Mesendoderm (in vitro differentiated cells): ENCODE measurements at regions not wholly inside any gene's neighbourhood (a gene's known extent, or its start where the extent isn't known, plus 50 kb on each side); places are given as distances from the start of the nearest gene placed in this dataset.
A peak's percentile ranks its signal among the peaks of the same experiment; 100 is the strongest.

Source experiments
- DNase-seq: peaks from one replicate; pipeline ENCODE4 v3.0.0; 2013
- H2AK5ac ChIP-seq: 2 replicates; pipeline ENCODE4 v1.6.1; 2013; ENCODE audit warnings: low read length, inconsistent platforms
- H2BK120ac ChIP-seq: 2 replicates; pipeline ENCODE4 v1.6.1; 2013; ENCODE audit warnings: low read depth, mild to moderate bottlenecking, low read length, moderate library complexity, mixed read lengths
- H2BK15ac ChIP-seq: replicated peaks from 2 replicates; pipeline ENCODE4 v1.6.1; 2013; ENCODE audit warnings: low read depth, mild to moderate bottlenecking, moderate library complexity
- H2BK5ac ChIP-seq: 2 replicates; pipeline ENCODE4 v1.6.1; 2013; ENCODE audit warnings: low read length, inconsistent platforms
- H3K18ac ChIP-seq: 2 replicates; pipeline ENCODE4 v1.6.1; 2013; ENCODE audit warnings: mild to moderate bottlenecking, low read length, mixed read lengths
- H3K23ac ChIP-seq: one replicate; pipeline ENCODE4 v1.6.1; 2013; ENCODE audit warnings: low read length
- H3K27ac ChIP-seq: 2 replicates; pipeline ENCODE4 v1.5.1; 2013; ENCODE audit warnings: low read depth, mild to moderate bottlenecking, inconsistent platforms, low read length, moderate library complexity
- H3K27me3 ChIP-seq: 2 replicates; pipeline ENCODE4 v1.6.1; 2013; ENCODE audit warnings: low read length, control low read depth, mild to moderate bottlenecking, inconsistent platforms; ENCODE audit not compliant: insufficient read depth, poor library complexity
- H3K36me3 ChIP-seq: 2 replicates; pipeline ENCODE4 v1.6.1; 2013; ENCODE audit warnings: low read length, inconsistent platforms; ENCODE audit not compliant: control insufficient read depth, insufficient read depth
- H3K4ac ChIP-seq: one replicate; pipeline ENCODE4 v1.6.1; 2013; ENCODE audit warnings: low read depth, mild to moderate bottlenecking, low read length, moderate library complexity
- H3K4me1 ChIP-seq: 2 replicates; pipeline ENCODE4 v1.6.1; 2013; ENCODE audit warnings: low read depth, low read length, inconsistent platforms; ENCODE audit not compliant: control insufficient read depth
- H3K4me2 ChIP-seq: 2 replicates; pipeline ENCODE4 v1.6.1; 2013; ENCODE audit warnings: low read length
- H3K4me3 ChIP-seq: 2 replicates; pipeline ENCODE4 v1.5.1; 2013; ENCODE audit warnings: mild to moderate bottlenecking, low read length
- H3K56ac ChIP-seq: one replicate; pipeline ENCODE4 v1.6.1; 2013; ENCODE audit warnings: low read length
- H3K79me1 ChIP-seq: 2 replicates; pipeline ENCODE4 v1.6.1; 2013; ENCODE audit warnings: low read length, inconsistent platforms
- H3K79me2 ChIP-seq: 2 replicates; pipeline ENCODE4 v1.6.1; 2013; ENCODE audit warnings: mild to moderate bottlenecking, low read length; ENCODE audit not compliant: control insufficient read depth, insufficient read depth
- H3K9ac ChIP-seq: 2 replicates; pipeline ENCODE4 v1.6.1; 2013; ENCODE audit warnings: low read length, inconsistent platforms
- H4K5ac ChIP-seq: one replicate; pipeline ENCODE4 v1.6.1; 2013; ENCODE audit warnings: low read length
- H4K8ac ChIP-seq: one replicate; pipeline ENCODE4 v1.6.1; 2013; ENCODE audit warnings: low read depth, mild to moderate bottlenecking, control low read depth, low read length, moderate library complexity
- WGBS: extraction: QIAGEN DNeasy Blood & Tissue Kit; methylation state at CpG from one replicate; pipeline ENCODE4 v1.1.7; 2013; ENCODE audit warnings: low lambda C conversion rate, missing lambda C conversion rate; ENCODE audit not compliant: insufficient coverage; ENCODE audit errors: extremely low coverage; 5-methylcytosine and 5-hydroxymethylcytosine counted together

- H3K9ac ChIP-seq, result no peak overlapping the region
- no peak overlapping the region for H3K27ac ChIP-seq
- H3K4ac ChIP-seq, result no peak overlapping the region
- H4K8ac ChIP-seq, result no peak overlapping the region
- no peak for DNase-seq
- no peaks in the 10 kb centered on the region for H3K79me2 ChIP-seq
- no peak overlapping the region for H4K5ac ChIP-seq
- H3K79me1 ChIP-seq, result no peaks in the 10 kb centered on the region
- no peak overlapping the region for H3K4me2 ChIP-seq
- H2BK120ac ChIP-seq, result no peak overlapping the region
- no peak overlapping the region for H2BK15ac ChIP-seq
- H3K56ac ChIP-seq, result no peak overlapping the region
- no peak overlapping the region for H3K18ac ChIP-seq
- H3K4me3 ChIP-seq, result no peak overlapping the region
- no peaks in the 10 kb centered on the region for H3K36me3 ChIP-seq
- no peak overlapping the region for H3K23ac ChIP-seq
- H2AK5ac ChIP-seq, result no peak overlapping the region
- no peaks in the 10 kb centered on the region for H3K4me1 ChIP-seq
- no peaks in the 10 kb centered on the region for H3K27me3 ChIP-seq
- WGBS, result no CpG with 5 or more reads among the region's 4 CpGs
- H2BK5ac ChIP-seq, result no peak overlapping the region
These were observed 156.1 kb upstream of the KIF2A start for GRCh38 chr5:62149879-62150278.

- WGBS, result no CpG with 5 or more reads among the region's 4 CpGs
- Histone ChIP-seq H3K56ac (no peak overlapping the region), H3K4me2 (no peak overlapping the region), H4K5ac (no peak overlapping the region), H2BK15ac (no peak overlapping the region), H3K79me2 (no peaks in the 10 kb centered on the region), H3K4me1 (no peaks in the 10 kb centered on the region), H2AK5ac (no peak overlapping the region), H3K27me3 (no peaks in the 10 kb centered on the region), H3K9ac (no peak overlapping the region), H3K27ac (no peak overlapping the region), H4K8ac (no peak overlapping the region), H3K36me3 (no peaks in the 10 kb centered on the region), H3K23ac (no peak overlapping the region), H3K18ac (no peak overlapping the region), H2BK5ac (no peak overlapping the region), H3K4ac (no peak overlapping the region), H2BK120ac (no peak overlapping the region), H3K4me3 (no peak overlapping the region), H3K79me1 (no peaks in the 10 kb centered on the region)
- DNase-seq, result no peak
These were observed 153.5 kb upstream of the KIF2A start for GRCh38 chr5:62152394-62153087.

- Histone ChIP-seq H3K56ac (no peak overlapping the region), H3K18ac (no peak overlapping the region), H3K36me3 (no peaks in the 10 kb centered on the region), H2AK5ac (no peak overlapping the region), H4K5ac (no peak overlapping the region), H3K4me1 (no peaks in the 10 kb centered on the region), H3K27me3 (no peaks in the 10 kb centered on the region), H3K79me2 (no peaks in the 10 kb centered on the region), H3K23ac (no peak overlapping the region), H3K79me1 (no peaks in the 10 kb centered on the region), H2BK120ac (no peak overlapping the region), H3K4me3 (no peak overlapping the region), H2BK15ac (no peak overlapping the region), H3K4ac (no peak overlapping the region), H2BK5ac (no peak overlapping the region), H3K4me2 (no peak overlapping the region), H3K27ac (no peak overlapping the region), H4K8ac (no peak overlapping the region), H3K9ac (no peak overlapping the region)
- DNase-seq, result no peak
These were observed 151.2 kb upstream of the KIF2A start for GRCh38 chr5:62154758-62155157.

- no peaks in the 10 kb centered on the region for H3K4me1 ChIP-seq
- no peak overlapping the region for H3K27ac ChIP-seq
- H3K4ac ChIP-seq, result no peak overlapping the region
- no peak overlapping the region for H3K23ac ChIP-seq
- H2BK15ac ChIP-seq, result no peak overlapping the region
- H2BK120ac ChIP-seq, result no peak overlapping the region
- no peak overlapping the region for H3K4me2 ChIP-seq
- no CpG with 5 or more reads among the region's 3 CpGs for WGBS
- no peak overlapping the region for H4K5ac ChIP-seq
- DNase-seq, result no peak
- H3K18ac ChIP-seq, result no peak overlapping the region
- no peak overlapping the region for H2BK5ac ChIP-seq
- no peak overlapping the region for H3K4me3 ChIP-seq
- H3K9ac ChIP-seq, result no peak overlapping the region
- H2AK5ac ChIP-seq, result no peak overlapping the region
- H4K8ac ChIP-seq, result no peak overlapping the region
- no peaks in the 10 kb centered on the region for H3K79me2 ChIP-seq
- H3K79me1 ChIP-seq, result no peaks in the 10 kb centered on the region
- H3K56ac ChIP-seq, result no peak overlapping the region
- no peaks in the 10 kb centered on the region for H3K27me3 ChIP-seq
- no peaks in the 10 kb centered on the region for H3K36me3 ChIP-seq
These were observed 150.0 kb upstream of the KIF2A start for GRCh38 chr5:62155988-62156387.

GRCh38 chr5:62167561-62168057, 138.4 kb upstream of the KIF2A start:
- H3K79me2 ChIP-seq, result no peaks in the 10 kb centered on the region
- no peak overlapping the region for H3K56ac ChIP-seq
- no peak overlapping the region for H4K5ac ChIP-seq
- no peaks in the 10 kb centered on the region for H3K36me3 ChIP-seq
- no peak overlapping the region for H3K4me3 ChIP-seq
- H3K27ac ChIP-seq, result no peak overlapping the region
- no peak for DNase-seq
- H3K4me1 ChIP-seq, result no peaks in the 10 kb centered on the region
- no CpG with 5 or more reads among the region's 3 CpGs for WGBS
- no peak overlapping the region for H3K9ac ChIP-seq
- H2BK120ac ChIP-seq, result no peak overlapping the region
- H2AK5ac ChIP-seq, result no peak overlapping the region
- no peak overlapping the region for H2BK5ac ChIP-seq
- no peak overlapping the region for H3K4me2 ChIP-seq
- H4K8ac ChIP-seq, result no peak overlapping the region
- H3K27me3 ChIP-seq, result no peaks in the 10 kb centered on the region
- no peak overlapping the region for H3K18ac ChIP-seq
- no peak overlapping the region for H3K23ac ChIP-seq
- H2BK15ac ChIP-seq, result peak overlapping the region; percentile 74
- H3K79me1 ChIP-seq, result no peaks in the 10 kb centered on the region
- H3K4ac ChIP-seq, result no peak overlapping the region
